ENCODE measurements at regions not wholly inside any gene's neighbourhood (a gene's known extent, or its start where the extent isn't known, plus 50 kb on each side); places are given as distances from the start of the nearest gene placed in this dataset.

DNA sequence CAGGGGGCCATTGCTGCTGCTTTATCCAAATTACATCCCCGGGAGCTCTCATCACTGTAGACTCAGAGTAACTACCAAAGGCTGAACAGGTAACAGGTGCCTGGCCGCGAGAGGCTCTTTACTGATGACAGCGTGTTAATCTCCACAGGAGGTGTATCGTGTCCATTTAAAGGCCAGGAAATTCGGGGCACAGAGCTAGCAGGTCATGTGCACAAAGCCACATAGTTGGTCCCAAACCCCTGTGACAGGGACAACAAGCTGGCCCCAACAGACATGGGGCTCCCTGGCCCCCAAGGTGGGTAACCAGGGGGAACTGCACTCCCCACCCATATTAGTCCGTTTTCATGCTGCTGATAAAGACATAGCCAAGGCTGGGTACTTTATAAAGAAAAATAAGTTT lies 55.3 kb upstream of the RBFOX3 start:
- ATAC-seq, result no peak
- TF ChIP-seq, protein P1, sequence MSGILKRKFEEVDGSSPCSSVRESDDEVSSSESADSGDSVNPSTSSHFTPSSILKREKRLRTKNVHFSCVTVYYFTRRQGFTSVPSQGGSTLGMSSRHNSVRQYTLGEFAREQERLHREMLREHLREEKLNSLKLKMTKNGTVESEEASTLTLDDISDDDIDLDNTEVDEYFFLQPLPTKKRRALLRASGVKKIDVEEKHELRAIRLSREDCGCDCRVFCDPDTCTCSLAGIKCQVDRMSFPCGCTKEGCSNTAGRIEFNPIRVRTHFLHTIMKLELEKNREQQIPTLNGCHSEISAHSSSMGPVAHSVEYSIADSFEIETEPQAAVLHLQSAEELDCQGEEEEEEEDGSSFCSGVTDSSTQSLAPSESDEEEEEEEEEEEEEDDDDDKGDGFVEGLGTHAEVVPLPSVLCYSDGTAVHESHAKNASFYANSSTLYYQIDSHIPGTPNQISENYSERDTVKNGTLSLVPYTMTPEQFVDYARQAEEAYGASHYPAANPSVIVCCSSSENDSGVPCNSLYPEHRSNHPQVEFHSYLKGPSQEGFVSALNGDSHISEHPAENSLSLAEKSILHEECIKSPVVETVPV (CRISPR knock-in tag; IDR thresholded peaks at IDR 0.05), result no peak
- no peak for TF ChIP-seq ZC3H10 (CRISPR knock-in tag; IDR thresholded peaks at IDR 0.05)

DNA sequence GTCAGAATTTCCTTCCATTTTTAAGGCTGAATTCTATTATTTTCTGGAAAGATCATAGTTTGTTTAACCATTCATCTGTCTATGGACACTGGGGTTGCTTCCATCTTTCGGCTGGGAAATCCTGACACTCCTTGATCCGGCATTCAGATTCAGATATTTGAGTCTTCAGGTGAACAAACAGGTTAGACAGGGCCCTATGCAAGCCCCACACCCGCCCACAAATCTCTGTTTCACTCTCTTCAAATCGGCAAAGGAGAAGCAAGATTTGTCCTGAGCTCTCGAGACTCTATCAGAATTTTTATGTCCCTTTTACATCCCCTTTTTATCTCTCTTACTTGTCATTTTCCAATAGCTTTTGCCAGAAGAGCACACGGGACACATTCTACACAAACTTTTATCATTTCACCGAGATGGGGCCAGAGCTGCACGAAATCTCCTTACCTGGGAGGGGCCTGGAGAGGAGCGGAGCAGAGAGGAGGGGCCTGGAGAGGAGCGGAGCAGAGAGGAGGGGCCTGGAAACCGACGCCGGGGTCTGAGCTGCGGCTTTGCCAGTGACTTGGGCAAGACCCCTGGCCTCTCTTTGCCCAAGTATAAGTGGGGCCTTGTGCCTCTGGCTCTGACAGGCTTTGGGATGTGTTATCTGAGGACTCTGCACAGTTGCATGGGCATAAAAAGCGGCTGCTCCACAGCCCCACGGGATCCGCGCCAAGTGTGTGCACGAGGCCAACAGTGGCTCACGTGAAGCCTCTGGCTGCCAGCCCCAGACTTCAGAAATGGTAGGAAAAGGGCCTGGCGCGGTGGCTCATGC lies 54.3 kb upstream of the RBFOX3 start:
- 0 out of 2 replicates have a peak, but pooled peaks have one; percentile 36 for TF ChIP-seq TCF4 (CRISPR knock-in tag; IDR thresholded peaks at IDR 0.05; ENCODE audit: borderline replicate concordance)
- TF ChIP-seq ZNF70 (CRISPR knock-in tag; IDR thresholded peaks at IDR 0.05), result peak; percentile 66; the same call in 1 of the 2 replicates
- no peak for TF ChIP-seq ZFP30 (CRISPR knock-in tag; IDR thresholded peaks at IDR 0.05)
- TF ChIP-seq SNAI2 (CRISPR knock-in tag; IDR thresholded peaks at IDR 0.05), result no peak
- ATAC-seq, result peak; percentile 99

DNA sequence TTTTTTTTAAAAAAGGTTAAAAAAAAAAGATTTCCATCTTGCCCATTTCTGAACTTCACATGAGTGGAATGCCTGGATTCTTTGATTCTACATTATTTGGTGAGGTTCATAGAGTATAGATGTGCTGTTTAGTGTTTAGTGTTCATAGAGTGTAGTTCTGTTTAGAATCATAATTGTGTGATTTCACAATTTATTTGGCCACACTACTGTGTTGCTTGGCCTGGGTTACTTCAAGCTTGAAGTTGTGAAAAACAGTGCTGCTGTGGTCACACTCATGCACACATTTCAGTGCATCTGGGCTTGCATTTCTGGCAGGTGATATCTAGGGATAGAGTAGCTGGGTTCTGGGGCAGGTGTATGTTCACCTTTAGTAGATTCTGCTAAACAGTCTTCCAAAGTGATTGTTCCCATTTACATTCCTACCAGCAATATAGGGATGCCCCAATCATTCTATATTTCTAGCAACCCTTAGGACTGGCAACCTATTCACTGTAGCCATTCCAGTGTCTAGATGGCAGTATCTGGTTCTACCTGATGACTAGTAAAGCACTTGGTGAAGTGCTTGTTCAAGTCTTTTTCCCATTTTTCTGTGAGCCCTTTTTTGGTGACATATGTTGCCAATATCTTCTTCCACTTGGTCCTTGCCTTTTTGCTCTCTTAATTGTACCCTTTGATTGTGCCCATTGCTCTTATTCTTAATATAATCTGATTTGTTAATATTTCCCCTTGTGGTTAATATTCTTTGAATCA lies 50.6 kb upstream of the RBFOX3 start:
- TF ChIP-seq, protein P2, sequence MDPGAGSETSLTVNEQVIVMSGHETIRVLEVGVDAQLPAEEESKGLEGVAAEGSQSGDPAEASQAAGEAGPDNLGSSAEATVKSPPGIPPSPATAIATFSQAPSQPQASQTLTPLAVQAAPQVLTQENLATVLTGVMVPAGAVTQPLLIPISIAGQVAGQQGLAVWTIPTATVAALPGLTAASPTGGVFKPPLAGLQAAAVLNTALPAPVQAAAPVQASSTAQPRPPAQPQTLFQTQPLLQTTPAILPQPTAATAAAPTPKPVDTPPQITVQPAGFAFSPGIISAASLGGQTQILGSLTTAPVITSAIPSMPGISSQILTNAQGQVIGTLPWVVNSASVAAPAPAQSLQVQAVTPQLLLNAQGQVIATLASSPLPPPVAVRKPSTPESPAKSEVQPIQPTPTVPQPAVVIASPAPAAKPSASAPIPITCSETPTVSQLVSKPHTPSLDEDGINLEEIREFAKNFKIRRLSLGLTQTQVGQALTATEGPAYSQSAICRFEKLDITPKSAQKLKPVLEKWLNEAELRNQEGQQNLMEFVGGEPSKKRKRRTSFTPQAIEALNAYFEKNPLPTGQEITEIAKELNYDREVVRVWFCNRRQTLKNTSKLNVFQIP (CRISPR knock-in tag; IDR thresholded peaks at IDR 0.05; ENCODE audit: borderline replicate concordance, low read depth), result no peak
- TF ChIP-seq PPARA (CRISPR knock-in tag; IDR thresholded peaks at IDR 0.05; ENCODE audit: borderline replicate concordance) (no peak), ISL1 (CRISPR knock-in tag; IDR thresholded peaks at IDR 0.05) (no peak), TOX (CRISPR knock-in tag; IDR thresholded peaks at IDR 0.05; ENCODE audit: borderline replicate concordance) (no peak), ZNF8 (CRISPR knock-in tag; IDR thresholded peaks at IDR 0.05) (no peak), GLIS3 (CRISPR knock-in tag; IDR thresholded peaks at IDR 0.05) (no peak), ZNF565 (CRISPR knock-in tag; conservative IDR thresholded peaks at IDR 0.05; ENCODE audit: low read depth) (no peak), SNAI2 (CRISPR knock-in tag; IDR thresholded peaks at IDR 0.05) (no peak), ZFP3 (CRISPR knock-in tag; IDR thresholded peaks at IDR 0.05) (no peak), ZC3H10 (CRISPR knock-in tag; IDR thresholded peaks at IDR 0.05) (no peak), ZNF70 (CRISPR knock-in tag; IDR thresholded peaks at IDR 0.05) (no peak), TCF4 (CRISPR knock-in tag; IDR thresholded peaks at IDR 0.05; ENCODE audit: borderline replicate concordance) (no peak)
- TF ChIP-seq, protein P3, sequence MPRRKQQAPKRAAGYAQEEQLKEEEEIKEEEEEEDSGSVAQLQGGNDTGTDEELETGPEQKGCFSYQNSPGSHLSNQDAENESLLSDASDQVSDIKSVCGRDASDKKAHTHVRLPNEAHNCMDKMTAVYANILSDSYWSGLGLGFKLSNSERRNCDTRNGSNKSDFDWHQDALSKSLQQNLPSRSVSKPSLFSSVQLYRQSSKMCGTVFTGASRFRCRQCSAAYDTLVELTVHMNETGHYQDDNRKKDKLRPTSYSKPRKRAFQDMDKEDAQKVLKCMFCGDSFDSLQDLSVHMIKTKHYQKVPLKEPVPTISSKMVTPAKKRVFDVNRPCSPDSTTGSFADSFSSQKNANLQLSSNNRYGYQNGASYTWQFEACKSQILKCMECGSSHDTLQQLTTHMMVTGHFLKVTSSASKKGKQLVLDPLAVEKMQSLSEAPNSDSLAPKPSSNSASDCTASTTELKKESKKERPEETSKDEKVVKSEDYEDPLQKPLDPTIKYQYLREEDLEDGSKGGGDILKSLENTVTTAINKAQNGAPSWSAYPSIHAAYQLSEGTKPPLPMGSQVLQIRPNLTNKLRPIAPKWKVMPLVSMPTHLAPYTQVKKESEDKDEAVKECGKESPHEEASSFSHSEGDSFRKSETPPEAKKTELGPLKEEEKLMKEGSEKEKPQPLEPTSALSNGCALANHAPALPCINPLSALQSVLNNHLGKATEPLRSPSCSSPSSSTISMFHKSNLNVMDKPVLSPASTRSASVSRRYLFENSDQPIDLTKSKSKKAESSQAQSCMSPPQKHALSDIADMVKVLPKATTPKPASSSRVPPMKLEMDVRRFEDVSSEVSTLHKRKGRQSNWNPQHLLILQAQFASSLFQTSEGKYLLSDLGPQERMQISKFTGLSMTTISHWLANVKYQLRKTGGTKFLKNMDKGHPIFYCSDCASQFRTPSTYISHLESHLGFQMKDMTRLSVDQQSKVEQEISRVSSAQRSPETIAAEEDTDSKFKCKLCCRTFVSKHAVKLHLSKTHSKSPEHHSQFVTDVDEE (CRISPR knock-in tag; IDR thresholded peaks at IDR 0.05), result no peak
- TF ChIP-seq, protein P4, sequence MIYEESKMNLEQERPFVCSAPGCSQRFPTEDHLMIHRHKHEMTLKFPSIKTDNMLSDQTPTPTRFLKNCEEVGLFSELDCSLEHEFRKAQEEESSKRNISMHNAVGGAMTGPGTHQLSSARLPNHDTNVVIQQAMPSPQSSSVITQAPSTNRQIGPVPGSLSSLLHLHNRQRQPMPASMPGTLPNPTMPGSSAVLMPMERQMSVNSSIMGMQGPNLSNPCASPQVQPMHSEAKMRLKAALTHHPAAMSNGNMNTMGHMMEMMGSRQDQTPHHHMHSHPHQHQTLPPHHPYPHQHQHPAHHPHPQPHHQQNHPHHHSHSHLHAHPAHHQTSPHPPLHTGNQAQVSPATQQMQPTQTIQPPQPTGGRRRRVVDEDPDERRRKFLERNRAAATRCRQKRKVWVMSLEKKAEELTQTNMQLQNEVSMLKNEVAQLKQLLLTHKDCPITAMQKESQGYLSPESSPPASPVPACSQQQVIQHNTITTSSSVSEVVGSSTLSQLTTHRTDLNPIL (CRISPR knock-in tag; IDR thresholded peaks at IDR 0.05; ENCODE audit: low read depth), result no peak
- ATAC-seq, result no peak

Data from SK-N-SH treated with all-trans-retinoic acid at 6 μM for 48 hours (cell line).